ENCODE measurements at regions not wholly inside any gene's neighbourhood (a gene's known extent, or its start where the extent isn't known, plus 50 kb on each side); places are given as distances from the start of the nearest gene placed in this dataset.

DNA sequence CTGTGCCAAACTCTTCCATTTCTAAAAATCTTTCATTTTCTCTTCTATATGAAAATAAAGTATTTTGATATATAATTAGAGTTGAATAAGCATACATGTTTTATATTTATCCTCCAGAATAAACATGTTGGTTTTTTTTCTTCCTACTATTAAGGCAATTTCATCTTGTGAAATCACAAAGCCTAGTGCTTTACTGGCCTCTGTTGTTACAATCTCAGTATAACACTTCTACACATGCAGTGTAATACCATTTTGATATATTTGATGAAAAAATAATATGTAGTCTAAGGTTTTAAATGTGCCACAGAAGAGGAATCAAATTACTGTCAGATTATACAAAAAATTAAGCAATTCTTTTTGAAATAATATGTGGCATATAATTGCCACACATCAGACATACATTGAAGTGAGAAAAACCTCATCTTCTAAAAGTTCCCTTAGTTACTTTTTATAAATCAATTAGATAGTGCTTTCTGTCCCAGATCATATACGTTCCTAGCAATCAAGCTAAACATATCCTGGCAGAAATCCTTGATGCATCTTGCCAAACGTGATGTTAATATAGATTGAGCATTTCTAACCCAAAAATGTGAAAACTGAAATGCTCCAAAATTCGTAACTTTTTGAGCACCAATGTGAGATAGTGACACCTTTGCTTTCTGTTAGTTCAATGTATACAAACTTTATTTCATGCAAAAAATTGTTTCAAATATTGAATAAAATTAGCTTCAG, 225.1 kb upstream of the MANEA start:
- TF ChIP-seq, protein P1, sequence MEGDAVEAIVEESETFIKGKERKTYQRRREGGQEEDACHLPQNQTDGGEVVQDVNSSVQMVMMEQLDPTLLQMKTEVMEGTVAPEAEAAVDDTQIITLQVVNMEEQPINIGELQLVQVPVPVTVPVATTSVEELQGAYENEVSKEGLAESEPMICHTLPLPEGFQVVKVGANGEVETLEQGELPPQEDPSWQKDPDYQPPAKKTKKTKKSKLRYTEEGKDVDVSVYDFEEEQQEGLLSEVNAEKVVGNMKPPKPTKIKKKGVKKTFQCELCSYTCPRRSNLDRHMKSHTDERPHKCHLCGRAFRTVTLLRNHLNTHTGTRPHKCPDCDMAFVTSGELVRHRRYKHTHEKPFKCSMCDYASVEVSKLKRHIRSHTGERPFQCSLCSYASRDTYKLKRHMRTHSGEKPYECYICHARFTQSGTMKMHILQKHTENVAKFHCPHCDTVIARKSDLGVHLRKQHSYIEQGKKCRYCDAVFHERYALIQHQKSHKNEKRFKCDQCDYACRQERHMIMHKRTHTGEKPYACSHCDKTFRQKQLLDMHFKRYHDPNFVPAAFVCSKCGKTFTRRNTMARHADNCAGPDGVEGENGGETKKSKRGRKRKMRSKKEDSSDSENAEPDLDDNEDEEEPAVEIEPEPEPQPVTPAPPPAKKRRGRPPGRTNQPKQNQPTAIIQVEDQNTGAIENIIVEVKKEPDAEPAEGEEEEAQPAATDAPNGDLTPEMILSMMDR (conservative IDR thresholded peaks at IDR 0.05) = peak; percentile 54
- Histone ChIP-seq H3K36me3 (ENCODE audit: control insufficient read depth, insufficient read depth, low read length) (no peaks in the 10 kb centered on the region), H3K9me3 (ENCODE audit: control insufficient read depth, low read length) (peaks cover 11% of the 10 kb centered on the region), H3K9ac (ENCODE audit: extremely low read depth, low read length, poor library complexity, severe bottlenecking) (no peak overlapping the region), H3K27me3 (ENCODE audit: control insufficient read depth, insufficient read depth, low read length, poor library complexity, severe bottlenecking) (no peaks in the 10 kb centered on the region), H3K4me3 (ENCODE audit: low read length) (no peak overlapping the region), H3K4me1 (ENCODE audit: control insufficient read depth, insufficient read depth, low read length) (no peaks in the 10 kb centered on the region), H3K27ac (ENCODE audit: low read depth, low read length) (no peak overlapping the region)
- peaks cover 12% of the 10 kb centered on the region for H3K4me1 Mint-ChIP-seq
- WGBS, 2 experiments (ENCODE audit: insufficient coverage in 1 of 2, insufficient read length in 1 of 2) = 89 to 90% methylated on average over 3 of the region's 3 CpGs
- H3K36me3 Mint-ChIP-seq (ENCODE audit: low read depth) = peaks cover 15% of the 10 kb centered on the region
- no peak overlapping the region for H3K4me3 Mint-ChIP-seq
- DNase-seq = no peak
- no peaks in the 10 kb centered on the region for H3K27me3 Mint-ChIP-seq (ENCODE audit: insufficient read depth)
- H3K9me3 Mint-ChIP-seq = peaks cover 9% of the 10 kb centered on the region
- no peak overlapping the region for H3K27ac Mint-ChIP-seq

DNA sequence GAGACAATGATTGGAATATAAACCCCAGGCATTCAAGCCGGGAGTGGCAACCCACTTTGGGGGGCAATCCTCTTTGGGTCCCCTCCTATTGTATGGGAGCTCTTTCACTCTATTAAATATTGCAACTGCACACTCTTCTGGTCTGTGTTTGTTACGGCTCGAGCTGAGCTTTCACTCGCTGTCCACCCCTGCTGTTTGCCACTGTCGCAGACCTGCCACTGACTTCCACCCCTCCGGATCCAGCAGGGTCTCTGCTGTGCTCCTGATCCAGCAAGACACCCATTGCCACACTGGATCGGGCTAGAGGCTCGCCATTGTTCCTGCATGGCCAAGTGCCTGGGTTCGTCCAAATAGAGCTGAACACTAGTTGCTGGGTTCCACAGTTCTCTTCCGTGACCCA, 222.8 kb upstream of the MANEA start:
- Mint-ChIP-seq H3K27me3 (ENCODE audit: insufficient read depth) (no peaks in the 10 kb centered on the region), H3K27ac (no peak overlapping the region), H3K9me3 (peaks cover 9% of the 10 kb centered on the region), H3K4me1 (peaks cover 23% of the 10 kb centered on the region), H3K36me3 (ENCODE audit: low read depth) (peaks cover 15% of the 10 kb centered on the region), H3K4me3 (no peak overlapping the region)
- 92 to 96% methylated on average over 6 to 10 of the region's 10 CpGs for WGBS, 2 experiments (ENCODE audit: insufficient coverage in 1 of 2, insufficient read length in 1 of 2)
- Histone ChIP-seq H3K9ac (ENCODE audit: extremely low read depth, low read length, poor library complexity, severe bottlenecking) (no peak overlapping the region), H3K9me3 (ENCODE audit: control insufficient read depth, low read length) (peaks cover 11% of the 10 kb centered on the region), H3K36me3 (ENCODE audit: control insufficient read depth, insufficient read depth, low read length) (no peaks in the 10 kb centered on the region), H3K27me3 (ENCODE audit: control insufficient read depth, insufficient read depth, low read length, poor library complexity, severe bottlenecking) (no peaks in the 10 kb centered on the region), H3K4me1 (ENCODE audit: control insufficient read depth, insufficient read depth, low read length) (peaks cover 7% of the 10 kb centered on the region), H3K4me3 (ENCODE audit: low read length) (peak overlapping the region; percentile 39), H3K27ac (ENCODE audit: low read depth, low read length) (no peak overlapping the region)
- TF ChIP-seq, protein P1 (conservative IDR thresholded peaks at IDR 0.05) = no peak
- DNase-seq = no peak

DNA sequence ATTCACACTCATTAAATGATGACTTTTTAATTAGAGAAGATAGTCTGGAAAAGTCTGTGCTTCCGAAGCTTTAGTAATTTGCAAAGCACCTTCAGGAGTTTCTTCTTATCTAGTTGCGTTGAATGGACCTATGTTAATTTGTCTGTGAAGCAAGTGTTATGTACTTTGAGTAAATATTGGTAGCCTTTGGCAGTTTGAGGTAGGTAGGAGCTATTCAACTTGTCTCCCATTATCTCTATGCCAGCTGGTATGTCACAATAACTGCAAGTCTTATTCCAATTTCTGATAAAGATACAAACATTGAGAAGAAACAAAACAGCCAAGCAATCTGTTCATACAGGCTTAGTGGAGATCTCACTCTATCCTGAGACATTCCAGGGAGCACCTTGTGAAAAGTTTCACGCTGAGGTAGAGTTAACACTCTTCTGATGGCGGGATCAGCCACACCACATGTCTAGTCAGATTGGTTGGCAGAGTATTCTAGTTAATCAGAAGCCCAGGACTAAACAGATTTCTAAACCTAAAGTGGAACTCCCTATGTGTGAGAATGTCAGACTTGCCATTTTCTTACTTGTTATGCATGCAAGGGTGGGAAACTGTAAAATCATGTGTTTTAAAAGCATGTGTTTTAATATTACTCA, 219.8 kb upstream of the MANEA start:
- Histone ChIP-seq H3K9ac (ENCODE audit: extremely low read depth, low read length, poor library complexity, severe bottlenecking) (peak overlapping the region; percentile 22), H3K27ac (ENCODE audit: low read depth, low read length) (no peak overlapping the region), H3K4me1 (ENCODE audit: control insufficient read depth, insufficient read depth, low read length) (peaks cover 7% of the 10 kb centered on the region), H3K9me3 (ENCODE audit: control insufficient read depth, low read length) (peaks cover 11% of the 10 kb centered on the region), H3K36me3 (ENCODE audit: control insufficient read depth, insufficient read depth, low read length) (no peaks in the 10 kb centered on the region), H3K27me3 (ENCODE audit: control insufficient read depth, insufficient read depth, low read length, poor library complexity, severe bottlenecking) (no peaks in the 10 kb centered on the region), H3K4me3 (ENCODE audit: low read length) (peak overlapping the region; percentile 64)
- Mint-ChIP-seq H3K4me3 (no peak overlapping the region), H3K27me3 (ENCODE audit: insufficient read depth) (no peaks in the 10 kb centered on the region), H3K4me1 (peaks cover 29% of the 10 kb centered on the region), H3K27ac (peak overlapping the region; percentile 85), H3K36me3 (ENCODE audit: low read depth) (peaks cover 24% of the 10 kb centered on the region), H3K9me3 (peaks cover 17% of the 10 kb centered on the region)
- peak; percentile 71 for DNase-seq
- TF ChIP-seq, protein P1 (conservative IDR thresholded peaks at IDR 0.05) = no peak
- 18 to 82% methylated on average over 2 to 4 of the region's 4 CpGs for WGBS, 2 experiments (ENCODE audit: insufficient coverage in 1 of 2, insufficient read length in 1 of 2)
